NCI-H526 (cell line): ENCODE measurements at regions not wholly inside any gene's neighbourhood (a gene's known extent, or its start where the extent isn't known, plus 50 kb on each side); places are given as distances from the start of the nearest gene placed in this dataset.

Experiments used
- DNase-seq, 2 experiments: peaks; one replicate each; lab custom pipeline; 2025; lab: John Stamatoyannopoulos, UW

DNA sequence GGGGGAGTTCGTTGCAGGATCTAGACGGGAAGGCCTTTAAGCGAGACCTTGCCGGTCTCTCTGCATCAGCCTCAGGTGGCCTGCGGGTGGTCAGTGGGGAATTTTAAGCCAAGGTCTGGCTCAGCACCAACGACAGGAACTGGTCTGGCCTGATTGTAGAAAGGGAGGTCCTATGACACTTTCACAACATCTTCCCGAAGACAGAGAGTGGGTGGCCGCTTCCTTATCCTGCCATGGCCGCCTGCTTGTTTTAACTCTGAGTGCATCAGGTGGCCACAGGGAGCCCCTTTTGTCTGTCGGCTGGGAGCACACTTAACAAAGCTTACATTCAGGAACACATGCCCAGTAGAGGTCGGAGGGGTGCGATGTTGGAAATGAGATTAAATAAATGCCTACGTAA, 363.7 kb upstream of the MYT1L start:
- DNase-seq: no peak

DNA sequence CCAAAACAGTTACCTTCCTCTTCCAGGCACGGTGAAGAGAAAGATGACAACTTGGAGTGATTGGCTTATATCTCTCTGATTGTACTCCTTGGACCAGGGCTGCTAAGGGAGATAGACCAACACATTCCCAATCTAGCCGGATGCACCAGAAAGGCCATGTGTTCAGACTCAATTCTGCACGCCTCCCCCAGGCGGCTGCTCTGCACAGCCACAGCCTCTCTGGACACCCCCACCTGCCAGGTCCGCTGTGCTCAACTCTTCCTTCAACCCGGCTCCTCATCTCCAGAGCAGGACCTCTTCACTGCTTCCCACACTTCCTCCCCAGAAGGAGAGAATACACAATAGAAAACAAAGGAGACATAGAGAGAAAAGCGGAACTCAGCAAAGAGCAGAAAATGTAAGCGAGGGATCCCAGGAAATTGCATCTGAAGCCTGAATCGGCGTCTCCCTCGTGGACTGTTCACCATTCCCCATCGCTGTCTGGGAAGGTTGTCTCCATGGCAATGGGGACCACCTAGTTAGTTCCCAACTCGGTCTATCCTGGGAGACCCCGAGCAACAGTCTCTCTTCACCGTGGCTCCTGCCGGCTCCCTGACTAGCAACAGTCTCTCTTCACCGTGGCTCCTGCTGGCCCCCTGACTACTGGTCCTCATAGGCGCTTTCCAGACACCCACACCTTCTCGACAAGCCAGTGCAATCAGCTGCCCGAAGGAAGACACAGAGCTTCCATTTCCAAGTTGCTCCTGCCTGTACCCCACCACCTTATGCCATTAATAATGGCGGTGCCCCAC, 361.7 kb upstream of the MYT1L start:
- DNase-seq: no peak

DNA sequence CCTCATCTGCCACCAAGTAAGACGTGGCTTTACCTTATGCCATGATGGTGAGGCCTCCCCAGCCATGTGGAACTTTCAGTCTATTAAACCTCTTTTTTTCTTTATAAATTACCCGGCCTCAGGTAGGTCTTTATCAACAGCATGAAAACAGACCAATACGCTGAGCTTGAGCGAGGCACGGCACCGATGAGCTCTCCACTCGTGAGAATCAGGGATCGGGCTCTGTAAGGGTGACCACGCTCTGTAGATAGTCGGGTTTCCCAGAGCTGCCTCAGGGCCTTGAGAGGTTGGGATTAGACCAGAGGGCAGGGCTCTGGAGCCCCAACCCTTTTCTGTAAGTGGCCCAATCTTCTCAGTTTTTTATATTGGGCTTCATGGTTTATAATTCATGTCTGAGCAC, 360.3 kb upstream of the MYT1L start:
- DNase-seq: no peak

DNA sequence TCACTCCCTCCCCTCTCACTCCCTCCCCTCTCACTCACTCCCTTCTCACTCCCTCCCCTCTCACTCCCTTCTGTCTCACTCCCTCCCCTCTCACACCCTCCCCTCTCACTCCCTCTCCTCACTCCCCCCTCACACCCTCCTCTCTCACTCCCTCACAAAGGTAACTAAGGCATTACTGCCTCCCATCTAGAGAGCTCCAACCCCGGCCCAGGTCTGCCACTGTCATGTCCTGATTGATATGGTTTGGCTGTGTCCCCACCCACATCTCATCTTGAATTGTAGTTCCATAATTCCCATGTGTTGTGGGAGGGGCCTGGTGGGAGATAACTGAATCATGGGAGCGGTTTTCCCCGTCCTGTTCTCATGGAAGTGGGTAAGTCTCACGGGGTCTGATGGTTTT, 359.9 kb upstream of the MYT1L start:
- DNase-seq: no peak

DNA sequence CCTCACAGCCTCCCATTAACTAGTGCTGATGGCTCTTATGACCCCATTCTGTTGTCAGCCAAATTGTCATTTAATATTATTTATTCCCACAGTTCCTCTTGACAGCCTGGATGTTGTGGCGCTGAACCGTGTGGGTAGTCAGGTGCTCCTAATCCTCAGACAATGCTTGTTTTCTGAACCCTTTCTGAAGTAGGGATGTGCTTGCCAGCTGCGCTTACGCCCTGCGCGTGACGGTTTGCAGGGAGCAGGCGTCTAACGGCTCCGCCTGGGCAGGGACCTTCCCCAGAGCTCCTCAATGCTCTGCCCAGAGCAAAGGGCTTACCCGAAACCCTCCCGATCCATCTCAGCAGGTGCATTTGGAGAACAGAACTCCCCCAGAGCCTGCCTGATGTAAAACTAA, 358.2 kb upstream of the MYT1L start:
- DNase-seq: no peak

DNA sequence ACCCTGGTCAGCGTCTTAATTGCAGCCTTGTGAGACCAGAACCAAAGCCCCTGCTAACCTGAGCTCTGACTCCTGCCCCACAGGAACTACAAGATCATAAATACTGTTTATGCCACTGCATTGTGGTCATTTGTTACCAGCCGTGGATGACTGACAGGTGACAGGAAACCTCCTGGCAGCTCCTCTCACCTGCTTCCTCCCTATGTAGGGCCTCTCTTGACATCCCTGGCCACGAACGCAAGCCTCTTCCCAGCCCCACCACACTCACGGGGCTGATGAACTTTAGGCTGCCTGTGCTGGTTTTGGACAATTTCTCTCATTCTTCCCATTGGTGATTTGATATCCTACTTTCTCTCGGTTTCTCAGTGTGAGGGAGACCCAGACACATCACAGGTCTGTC, 357.2 kb upstream of the MYT1L start:
- DNase-seq: no peak

DNA sequence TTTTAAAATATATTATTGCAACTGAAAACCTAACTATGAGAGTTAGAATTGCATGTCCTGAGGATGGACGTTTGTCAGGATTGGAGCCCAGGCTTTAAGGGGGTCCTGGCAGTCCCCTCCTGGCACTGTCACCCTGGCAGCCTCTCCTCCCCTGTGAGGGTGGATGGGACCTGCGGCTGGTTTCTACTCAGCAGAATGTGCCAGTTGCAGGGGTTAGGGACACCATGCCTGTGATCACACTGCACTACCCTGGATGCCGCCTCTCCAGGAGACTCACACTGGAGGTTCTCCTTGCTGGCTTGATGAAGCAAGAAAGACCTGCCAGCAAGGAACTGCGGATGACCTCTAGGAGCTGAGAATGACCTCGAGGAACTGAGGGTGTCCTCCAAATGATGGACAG, 356.7 kb upstream of the MYT1L start:
- no peak for DNase-seq

DNA sequence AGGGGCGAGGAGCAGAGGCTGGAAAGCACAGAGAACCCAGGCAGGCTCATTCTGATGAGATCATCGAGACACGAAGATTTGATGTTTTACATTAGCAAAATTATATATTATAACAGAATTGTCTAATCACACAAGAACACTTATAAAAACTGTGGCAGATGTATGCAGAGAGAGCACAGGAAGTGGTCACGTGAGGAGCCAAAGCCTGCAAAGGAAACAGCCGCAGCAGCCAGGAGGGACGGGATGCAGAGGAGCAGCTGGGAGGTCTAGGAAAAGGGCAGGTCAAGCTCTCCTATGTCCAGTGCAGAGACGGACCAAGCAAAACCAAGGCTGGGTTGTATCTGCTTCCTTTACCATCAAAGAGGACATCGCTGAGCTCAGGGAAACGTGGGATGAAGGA, 355.1 kb upstream of the MYT1L start:
- DNase-seq: no peak

DNA sequence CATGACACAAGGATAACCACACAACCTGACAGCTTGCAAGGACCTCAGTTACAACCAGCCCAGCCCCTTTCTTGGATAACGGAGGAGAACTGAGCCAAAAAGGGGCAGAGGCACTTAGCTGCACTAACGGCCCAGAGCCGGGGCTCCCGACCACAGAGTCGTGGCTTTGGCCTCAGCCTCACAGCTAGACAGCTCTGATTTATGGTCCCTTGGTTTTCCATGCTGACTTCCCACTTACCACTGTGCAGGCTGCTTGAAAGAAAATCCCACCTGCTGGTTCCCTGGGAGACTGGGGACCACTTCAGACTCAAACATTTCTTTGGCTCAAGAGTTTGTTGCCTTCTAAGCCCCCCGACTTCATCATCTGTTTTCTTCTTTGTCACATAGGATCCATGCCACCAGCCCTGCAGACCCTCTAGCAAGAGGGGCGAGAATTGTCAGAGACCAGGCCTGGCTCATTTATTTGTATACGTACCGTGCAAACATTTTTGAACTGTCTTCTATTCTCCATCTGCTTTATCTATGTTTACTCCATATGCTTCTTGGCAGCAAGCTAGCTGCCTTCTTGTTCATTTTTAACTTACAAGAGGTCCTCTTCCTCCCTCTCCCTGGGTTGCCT, 352.6 kb upstream of the MYT1L start:
- DNase-seq: no peak

DNA sequence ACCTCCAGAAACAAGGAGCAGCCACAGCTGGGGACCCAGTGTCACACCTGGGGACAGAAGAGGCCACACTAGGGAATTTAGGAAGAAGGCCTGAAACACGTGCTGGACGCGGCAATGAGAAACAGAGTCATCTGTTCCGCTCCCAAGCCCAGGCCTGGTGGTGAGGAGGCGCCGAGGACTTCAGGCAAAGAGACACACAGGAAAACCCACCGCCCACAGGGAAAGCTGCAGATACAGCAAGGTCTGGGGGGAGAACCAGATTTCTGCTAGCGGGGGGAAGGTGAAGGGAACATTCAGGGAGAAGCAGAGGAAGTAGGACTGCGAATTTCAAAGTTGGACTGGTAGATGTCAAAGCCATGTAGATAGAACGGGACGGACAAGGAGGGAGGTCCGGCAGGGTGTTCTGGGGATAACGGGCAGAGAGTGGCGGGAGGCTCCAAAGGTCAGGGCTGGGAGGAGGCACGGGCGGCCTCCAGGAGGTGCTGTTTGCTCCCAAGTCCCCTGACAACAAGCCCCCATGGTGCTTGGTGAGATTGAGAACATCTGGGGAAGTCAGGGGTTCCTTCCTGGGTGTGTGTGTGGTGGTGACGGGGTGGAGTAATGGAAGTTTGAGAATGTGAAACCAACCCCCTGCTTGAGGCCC, 351.7 kb upstream of the MYT1L start:
- DNase-seq: no peak

DNA sequence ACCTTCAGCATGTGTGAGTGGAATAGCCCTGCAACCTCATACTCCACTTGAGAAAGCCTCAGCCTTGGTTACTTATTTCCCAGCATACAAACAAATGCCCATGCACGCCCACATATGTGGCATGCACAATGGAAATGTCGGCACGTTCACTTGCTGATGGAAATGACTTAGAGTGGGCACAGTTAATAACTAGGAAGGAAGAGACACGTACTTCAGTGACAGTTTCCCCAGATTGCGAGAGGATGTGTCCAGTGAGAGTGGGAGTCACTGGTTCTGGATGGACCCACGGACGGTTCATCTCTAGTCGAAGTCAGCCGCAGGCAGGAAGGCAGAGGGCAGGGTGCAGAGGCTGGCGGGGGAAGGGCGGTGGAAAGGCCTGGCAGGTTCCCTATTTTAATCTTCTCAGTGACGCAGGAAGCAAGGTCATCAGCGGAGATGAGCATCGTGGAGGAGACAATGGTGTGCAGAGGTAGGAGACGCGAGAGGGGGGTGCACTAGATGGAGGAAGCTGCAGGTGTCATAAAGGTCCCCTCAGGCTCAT, 350.7 kb upstream of the MYT1L start:
- DNase-seq: no peak

DNA sequence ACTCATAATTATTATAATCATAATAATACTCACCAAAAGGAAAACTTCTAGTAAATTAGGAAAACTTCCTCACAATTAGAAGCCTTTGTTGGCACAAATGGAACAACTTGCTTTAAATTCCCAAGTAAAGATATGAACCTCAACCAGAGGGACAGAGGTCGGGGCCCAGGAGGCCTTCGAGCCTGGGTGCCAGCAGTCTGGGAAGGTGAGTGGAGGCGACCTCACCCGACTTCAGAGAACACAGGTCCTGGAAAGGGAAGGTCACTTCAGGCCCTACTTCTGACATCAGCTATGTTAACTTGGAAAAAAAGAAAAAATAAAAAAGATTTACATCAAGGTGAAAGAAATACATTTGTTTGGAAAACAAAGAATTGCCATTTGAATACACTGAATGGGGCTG, 350.0 kb upstream of the MYT1L start:
- DNase-seq: no peak

DNA sequence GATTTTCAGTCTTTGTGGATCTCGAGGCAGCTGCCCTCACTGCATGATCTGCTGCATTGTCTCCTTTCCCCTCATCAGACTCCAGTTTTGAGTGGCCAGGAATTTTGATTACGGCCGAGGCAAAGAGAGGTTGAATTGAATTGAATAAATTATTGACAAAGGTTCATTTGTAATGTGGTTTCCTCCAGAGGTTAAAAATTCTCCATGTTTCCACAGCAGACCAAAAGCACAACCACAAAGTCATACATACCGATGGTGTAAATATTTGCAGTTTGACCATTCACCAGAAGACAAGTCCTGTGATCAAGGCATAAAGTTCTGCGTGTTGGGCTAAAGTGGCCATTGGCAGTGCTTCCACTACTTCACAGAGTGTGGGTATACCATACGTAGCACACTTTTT, 343.8 kb upstream of the MYT1L start:
- no peak for DNase-seq

DNA sequence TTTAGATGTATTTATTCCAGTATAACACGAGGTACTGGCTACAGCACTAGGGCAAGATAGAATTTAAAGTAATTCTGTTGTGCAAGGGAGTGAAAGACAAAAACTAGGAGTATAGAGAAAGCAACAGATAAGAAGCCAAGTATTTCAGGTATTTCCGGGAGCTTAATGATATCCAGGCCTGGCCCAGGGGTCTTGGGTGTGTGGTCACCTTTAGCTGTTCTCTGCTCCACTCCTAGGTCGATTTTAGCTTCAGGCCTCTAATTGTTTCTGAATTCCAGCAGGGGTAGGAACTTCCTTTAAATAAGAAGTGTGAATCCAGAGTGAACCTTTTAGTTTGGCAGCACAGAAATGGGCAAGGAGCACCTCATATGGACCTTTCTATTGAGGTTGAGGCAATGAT, 342.3 kb upstream of the MYT1L start:
- DNase-seq: no peak

DNA sequence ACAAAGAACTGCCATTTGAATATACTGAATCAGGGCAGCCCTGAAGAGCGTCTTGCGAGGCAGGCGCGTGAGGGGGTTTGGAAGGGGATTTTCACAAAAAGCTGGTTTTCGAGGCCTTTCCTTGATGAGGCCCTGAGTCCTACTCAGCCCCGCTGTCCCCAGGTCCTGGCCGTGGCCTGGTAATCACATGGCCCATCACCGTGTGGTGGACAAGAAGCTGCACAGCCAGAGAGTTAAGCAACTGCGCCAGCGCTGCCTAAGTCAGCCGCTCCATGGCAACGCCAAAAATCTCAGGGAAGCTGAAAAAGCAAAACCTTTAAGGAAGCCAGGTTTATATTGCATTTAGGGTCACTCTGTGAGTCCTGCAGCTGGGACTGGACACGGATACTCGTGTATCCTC, 341.2 kb upstream of the MYT1L start:
- no peak for DNase-seq

DNA sequence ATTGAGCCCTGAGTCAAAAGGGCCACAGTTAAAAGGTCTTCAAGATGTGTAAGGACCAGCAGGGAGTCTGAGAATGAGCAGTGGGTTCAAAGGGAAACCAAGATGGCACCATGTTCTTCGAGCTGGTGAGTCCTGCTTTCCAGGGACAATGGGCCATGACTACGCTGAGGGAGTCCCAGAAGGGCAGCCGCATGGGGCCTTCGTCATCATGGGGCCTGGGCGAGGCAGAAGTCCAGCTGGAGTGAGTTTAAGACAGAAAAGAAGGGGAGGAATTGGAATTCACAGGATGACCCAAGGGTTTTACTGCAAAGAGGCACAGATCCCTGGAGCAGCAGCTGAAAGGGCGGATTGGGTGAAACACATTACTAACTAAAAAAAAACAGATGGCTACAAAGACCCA, 340.8 kb upstream of the MYT1L start:
- DNase-seq: no peak

DNA sequence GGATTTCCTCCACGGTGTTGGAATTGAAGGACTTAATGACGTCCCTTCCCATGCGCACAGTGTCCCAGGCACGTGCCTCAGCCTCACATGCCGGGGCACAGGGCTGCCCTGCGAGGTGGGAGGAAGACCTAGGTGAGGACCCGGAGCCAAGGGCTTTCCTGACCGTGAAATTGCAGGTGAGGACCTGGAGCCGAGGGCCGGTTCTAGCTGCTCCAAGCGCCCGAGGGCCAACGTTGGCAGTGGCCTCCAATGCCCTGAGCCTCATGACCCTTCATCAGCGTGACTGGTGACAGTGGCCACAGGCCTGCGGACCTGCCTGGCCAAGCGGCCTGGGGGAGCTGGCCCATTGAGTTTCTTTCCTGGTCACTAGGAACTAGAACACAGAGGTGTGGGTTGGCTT, 338.2 kb upstream of the MYT1L start:
- no peak for DNase-seq

DNA sequence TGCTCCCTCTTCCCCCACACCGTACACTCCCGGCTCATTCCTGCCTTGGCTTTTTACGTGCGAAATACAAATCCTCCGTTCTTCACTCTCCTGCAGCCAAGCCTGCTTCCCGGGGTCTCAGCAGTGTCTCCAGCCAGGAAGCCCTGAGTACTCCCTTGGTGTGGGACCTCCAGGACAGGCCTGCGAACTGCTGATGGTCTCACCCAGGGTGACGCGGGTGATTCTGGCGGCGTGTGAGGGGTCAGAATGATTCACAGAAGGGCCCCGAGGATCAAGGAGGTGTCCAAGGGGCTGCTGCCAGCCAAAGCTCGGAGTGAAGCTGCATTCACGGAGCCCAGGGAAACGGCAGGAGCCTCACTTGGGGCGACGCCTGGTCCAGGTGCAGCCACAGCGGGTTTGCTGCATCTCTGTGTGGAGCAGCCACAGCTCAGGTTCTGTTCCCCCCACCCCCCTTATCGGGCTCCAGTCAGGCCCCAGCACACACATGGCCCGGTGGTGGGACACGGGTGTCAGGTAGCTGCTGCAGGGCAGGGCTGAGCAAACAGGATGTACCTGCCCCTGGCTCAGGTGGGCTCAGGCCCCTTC, 337.7 kb upstream of the MYT1L start:
- no peak for DNase-seq

DNA sequence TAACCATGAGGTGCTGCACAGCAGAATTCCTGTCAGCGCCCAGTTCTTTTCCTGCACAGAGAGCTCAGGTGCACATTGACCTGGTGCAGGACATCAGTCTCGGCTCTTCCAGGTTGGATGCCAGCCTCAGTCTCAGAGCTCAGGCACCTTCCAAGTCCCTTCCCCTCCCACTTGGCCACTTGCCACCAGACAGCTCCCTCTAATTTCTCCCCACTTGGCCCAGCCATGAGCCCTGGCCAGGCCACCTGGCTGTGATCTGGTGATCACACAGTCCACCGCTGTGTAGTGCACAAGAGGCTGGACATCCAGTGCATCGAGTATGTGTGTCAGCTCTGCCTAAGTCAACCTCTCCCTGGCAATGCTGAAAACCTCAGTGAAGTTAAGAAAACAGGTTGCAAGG, 336.6 kb upstream of the MYT1L start:
- DNase-seq: no peak

DNA sequence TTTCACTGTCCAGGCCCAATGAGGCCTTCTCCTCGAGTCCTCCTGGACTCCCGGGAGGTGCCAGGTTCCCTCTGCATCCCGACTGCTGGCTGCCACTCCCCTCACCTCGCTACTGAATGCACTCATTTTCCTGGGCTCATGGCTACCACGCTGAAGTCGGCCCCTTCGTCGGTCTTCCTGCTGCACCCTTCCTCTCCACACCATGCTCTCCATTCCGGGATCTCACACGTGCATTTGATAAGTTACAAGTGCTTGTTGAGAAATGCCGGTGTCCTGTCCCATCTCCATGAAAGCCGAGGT, 334.7 kb upstream of the MYT1L start:
- no peak for DNase-seq

DNA sequence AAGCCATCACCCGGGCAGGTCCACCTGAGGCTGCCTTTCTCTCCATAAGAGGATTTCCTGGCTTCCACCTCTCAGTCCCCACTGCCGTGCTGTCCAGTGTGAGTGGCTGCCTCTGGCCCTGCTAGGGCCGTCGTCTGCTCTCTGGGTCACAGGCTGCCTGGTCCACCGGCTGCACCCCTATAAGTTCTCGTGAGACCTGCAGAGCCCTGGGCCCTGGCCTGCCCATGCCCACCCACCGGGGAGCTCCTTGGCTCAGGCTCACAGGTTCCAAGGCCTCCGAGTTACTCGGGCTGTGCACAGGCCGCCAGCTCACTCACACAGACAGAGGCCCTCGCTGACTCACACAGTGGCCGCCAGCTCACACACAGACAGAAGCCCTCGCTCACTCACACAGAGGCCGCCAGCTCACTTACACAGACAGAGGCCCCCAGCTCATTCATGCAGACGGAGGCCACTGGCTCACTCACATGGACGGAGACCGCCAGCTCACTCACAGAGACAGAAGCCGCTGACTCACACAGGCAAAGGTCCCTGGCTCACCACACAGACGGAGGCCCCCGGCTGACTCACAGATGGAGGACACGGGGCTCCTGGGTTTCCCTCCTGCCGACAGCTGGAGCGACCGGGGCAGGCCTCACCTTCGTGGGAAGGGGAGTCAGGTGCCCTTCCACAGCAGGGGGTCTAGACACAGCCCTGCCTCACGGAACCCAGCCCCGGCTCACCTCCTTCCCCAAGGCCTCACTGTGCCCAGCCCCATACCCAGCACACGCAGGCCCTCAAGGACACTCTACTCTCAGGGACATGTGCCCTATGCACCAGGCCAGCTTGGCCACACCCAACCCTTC, 334.1 kb upstream of the MYT1L start:
- DNase-seq: no peak

DNA sequence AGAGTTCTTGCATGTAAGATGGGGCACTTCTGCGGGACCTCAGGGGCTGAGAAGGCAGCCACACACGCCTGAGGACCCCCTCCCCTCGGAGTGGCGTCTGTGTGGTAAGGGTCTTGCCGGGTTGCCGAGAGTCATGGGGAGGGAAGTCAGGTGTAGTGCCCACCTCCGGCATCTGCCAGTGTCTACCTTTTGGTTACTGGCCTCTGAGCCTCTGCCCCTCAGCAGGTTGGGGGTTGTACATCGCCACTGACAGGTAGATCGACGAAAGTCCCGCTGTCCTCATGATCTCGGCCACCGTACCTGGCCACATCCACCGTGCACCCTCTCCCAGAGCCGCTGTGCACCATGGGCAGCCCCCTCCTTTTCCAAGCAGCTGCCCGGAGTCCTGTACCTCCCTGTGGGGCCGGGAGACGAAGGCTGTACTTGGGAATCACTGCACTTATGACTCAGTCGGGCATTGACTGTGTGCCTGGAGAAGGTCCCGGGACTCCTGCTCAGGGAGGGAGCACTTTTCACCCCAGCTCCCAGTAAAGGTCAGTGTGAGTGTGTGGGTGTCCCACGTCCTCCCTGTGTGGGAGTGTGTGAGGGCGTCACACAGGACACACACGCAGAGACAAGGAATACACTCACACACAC, 332.4 kb upstream of the MYT1L start:
- DNase-seq: no peak
